ENCODE measurements at regions not wholly inside any gene's neighbourhood (a gene's known extent, or its start where the extent isn't known, plus 50 kb on each side); places are given as distances from the start of the nearest gene placed in this dataset.

DNA sequence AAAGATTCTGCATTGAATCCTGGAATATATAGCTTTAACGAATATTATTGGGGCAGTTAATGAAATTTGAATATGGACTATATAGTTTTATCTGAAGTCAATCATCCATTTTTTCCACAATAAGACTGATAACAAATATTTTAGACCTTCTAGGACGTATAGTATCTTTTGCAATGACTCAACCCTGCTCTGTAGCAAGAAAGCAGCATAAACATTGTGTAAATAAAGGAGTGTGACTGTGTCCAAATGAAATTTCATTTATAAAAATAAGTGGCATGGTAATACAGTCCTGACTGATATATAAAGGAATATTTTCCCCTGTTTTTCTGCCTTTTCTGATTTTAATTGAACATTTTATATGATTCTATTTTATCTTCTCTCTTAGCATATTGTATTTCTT, 947.7 kb upstream of the SLIT2 start:
- TF ChIP-seq, protein P1, sequence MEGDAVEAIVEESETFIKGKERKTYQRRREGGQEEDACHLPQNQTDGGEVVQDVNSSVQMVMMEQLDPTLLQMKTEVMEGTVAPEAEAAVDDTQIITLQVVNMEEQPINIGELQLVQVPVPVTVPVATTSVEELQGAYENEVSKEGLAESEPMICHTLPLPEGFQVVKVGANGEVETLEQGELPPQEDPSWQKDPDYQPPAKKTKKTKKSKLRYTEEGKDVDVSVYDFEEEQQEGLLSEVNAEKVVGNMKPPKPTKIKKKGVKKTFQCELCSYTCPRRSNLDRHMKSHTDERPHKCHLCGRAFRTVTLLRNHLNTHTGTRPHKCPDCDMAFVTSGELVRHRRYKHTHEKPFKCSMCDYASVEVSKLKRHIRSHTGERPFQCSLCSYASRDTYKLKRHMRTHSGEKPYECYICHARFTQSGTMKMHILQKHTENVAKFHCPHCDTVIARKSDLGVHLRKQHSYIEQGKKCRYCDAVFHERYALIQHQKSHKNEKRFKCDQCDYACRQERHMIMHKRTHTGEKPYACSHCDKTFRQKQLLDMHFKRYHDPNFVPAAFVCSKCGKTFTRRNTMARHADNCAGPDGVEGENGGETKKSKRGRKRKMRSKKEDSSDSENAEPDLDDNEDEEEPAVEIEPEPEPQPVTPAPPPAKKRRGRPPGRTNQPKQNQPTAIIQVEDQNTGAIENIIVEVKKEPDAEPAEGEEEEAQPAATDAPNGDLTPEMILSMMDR (IDR thresholded peaks at IDR 0.05; ENCODE audit: borderline replicate concordance, extremely low read depth, insufficient read depth) = no peak
- no peak overlapping the region for H3K9ac ChIP-seq (ENCODE audit: low read length in 3 of 3)
- no peaks in the 10 kb centered on the region for H3K9me3 ChIP-seq (ENCODE audit: control insufficient read depth in 2 of 3, insufficient read depth in 1 of 3, low read length in 3 of 3)
- no peaks in the 10 kb centered on the region for H3K4me1 ChIP-seq (ENCODE audit: control insufficient read depth in 2 of 3, insufficient read depth in 2 of 3, low read depth in 1 of 3, low read length in 3 of 3)
- H3K27ac ChIP-seq (ENCODE audit: low read depth in 2 of 2, low read length in 2 of 2) = no peak overlapping the region
- no peak for DNase-seq
- FAIRE-seq = no peak
- intact Hi-C loops (cut with DNase I) = no loop called here
- H3K4me3 ChIP-seq (ENCODE audit: low read length in 3 of 3) = no peak overlapping the region
- no peaks in the 10 kb centered on the region for H3K27me3 ChIP-seq (ENCODE audit: control insufficient read depth, insufficient read depth, low read length)
- H3K36me3 ChIP-seq (ENCODE audit: control insufficient read depth in 2 of 3, insufficient read depth in 3 of 3, low read length in 3 of 3) = no peaks in the 10 kb centered on the region

DNA sequence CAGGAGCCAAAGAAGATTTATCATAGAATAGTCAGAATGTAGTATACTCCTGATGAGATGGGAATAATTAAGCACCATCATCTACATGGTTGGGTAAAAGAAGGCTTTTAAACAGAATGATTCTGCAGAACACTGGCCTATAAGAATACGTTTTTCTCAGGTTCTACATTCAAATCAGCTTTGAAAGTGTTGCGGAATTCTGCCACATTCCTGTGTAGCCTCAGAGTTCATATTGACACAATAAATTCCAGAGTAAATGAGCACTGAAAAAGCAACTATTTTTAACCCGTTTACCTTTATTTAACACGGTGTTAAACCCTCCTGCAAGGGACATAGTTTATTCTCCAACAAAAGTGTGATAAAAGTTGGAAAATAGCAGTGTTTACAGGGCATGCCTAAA, 950.2 kb upstream of the SLIT2 start:
- DNase-seq (no peak), FAIRE-seq (no peak)
- no peak overlapping the region for H3K27ac ChIP-seq (ENCODE audit: low read depth in 2 of 2, low read length in 2 of 2)
- no peaks in the 10 kb centered on the region for H3K36me3 ChIP-seq (ENCODE audit: control insufficient read depth in 2 of 3, insufficient read depth in 3 of 3, low read length in 3 of 3)
- intact Hi-C loops (cut with DNase I) = no loop called here
- H3K9ac ChIP-seq (ENCODE audit: low read length in 3 of 3) = no peak overlapping the region
- no peaks in the 10 kb centered on the region for H3K9me3 ChIP-seq (ENCODE audit: control insufficient read depth in 2 of 3, insufficient read depth in 1 of 3, low read length in 3 of 3)
- TF ChIP-seq, protein P1 (IDR thresholded peaks at IDR 0.05; ENCODE audit: borderline replicate concordance, extremely low read depth, insufficient read depth) = no peak
- H3K4me1 ChIP-seq (ENCODE audit: control insufficient read depth in 2 of 3, insufficient read depth in 2 of 3, low read depth in 1 of 3, low read length in 3 of 3) = no peaks in the 10 kb centered on the region
- H3K27me3 ChIP-seq (ENCODE audit: control insufficient read depth, insufficient read depth, low read length) = no peaks in the 10 kb centered on the region
- no peak overlapping the region for H3K4me3 ChIP-seq (ENCODE audit: low read length in 3 of 3)

GRCh38 chr4:19300213-19300612, 951.5 kb upstream of the SLIT2 start:
- Histone ChIP-seq H3K4me1 (ENCODE audit: control insufficient read depth in 2 of 3, insufficient read depth in 2 of 3, low read depth in 1 of 3, low read length in 3 of 3) (no peaks in the 10 kb centered on the region), H3K27me3 (ENCODE audit: control insufficient read depth, insufficient read depth, low read length) (no peaks in the 10 kb centered on the region), H3K9me3 (ENCODE audit: control insufficient read depth in 2 of 3, insufficient read depth in 1 of 3, low read length in 3 of 3) (no peaks in the 10 kb centered on the region), H3K36me3 (ENCODE audit: control insufficient read depth in 2 of 3, insufficient read depth in 3 of 3, low read length in 3 of 3) (no peaks in the 10 kb centered on the region), H3K27ac (ENCODE audit: low read depth in 2 of 2, low read length in 2 of 2) (no peak overlapping the region), H3K9ac (ENCODE audit: low read length in 3 of 3) (no peak overlapping the region), H3K4me3 (ENCODE audit: low read length in 3 of 3) (no peak overlapping the region)
- intact Hi-C loops (cut with DNase I) = no loop called here
- DNase-seq = no peak
- FAIRE-seq = peak; percentile 15
- TF ChIP-seq, protein P1 (IDR thresholded peaks at IDR 0.05; ENCODE audit: borderline replicate concordance, extremely low read depth, insufficient read depth) = no peak

DNA sequence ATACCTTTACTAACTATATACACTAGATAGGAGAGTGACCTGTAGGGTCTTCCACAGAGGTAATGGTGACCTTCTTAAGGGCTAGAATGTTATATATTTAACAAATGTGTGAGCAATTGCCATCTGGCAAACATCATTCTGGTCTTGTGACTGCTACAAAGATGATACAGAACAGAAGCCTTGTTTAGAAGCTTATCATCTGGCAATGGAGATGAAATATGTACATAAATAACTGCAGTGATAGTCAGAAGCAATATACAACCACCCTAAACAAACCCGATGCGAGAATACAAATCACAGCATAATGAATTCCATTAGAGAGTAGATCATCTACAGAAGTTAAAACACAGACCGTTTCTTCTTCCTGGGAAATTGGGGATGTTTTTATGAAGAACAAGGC, 952.7 kb upstream of the SLIT2 start:
- Histone ChIP-seq H3K27ac (ENCODE audit: low read depth in 2 of 2, low read length in 2 of 2) (no peak overlapping the region), H3K4me1 (ENCODE audit: control insufficient read depth in 2 of 3, insufficient read depth in 2 of 3, low read depth in 1 of 3, low read length in 3 of 3) (no peaks in the 10 kb centered on the region), H3K27me3 (ENCODE audit: control insufficient read depth, insufficient read depth, low read length) (no peaks in the 10 kb centered on the region), H3K9me3 (ENCODE audit: control insufficient read depth in 2 of 3, insufficient read depth in 1 of 3, low read length in 3 of 3) (no peaks in the 10 kb centered on the region), H3K36me3 (ENCODE audit: control insufficient read depth in 2 of 3, insufficient read depth in 3 of 3, low read length in 3 of 3) (no peaks in the 10 kb centered on the region), H3K4me3 (ENCODE audit: low read length in 3 of 3) (no peak overlapping the region), H3K9ac (ENCODE audit: low read length in 3 of 3) (no peak overlapping the region)
- FAIRE-seq (no peak), DNase-seq (peak in 1 of 5 donors; percentile 33)
- TF ChIP-seq, protein P1 (IDR thresholded peaks at IDR 0.05; ENCODE audit: borderline replicate concordance, extremely low read depth, insufficient read depth) = no peak
- intact Hi-C loops (cut with DNase I) = no loop called here

All from kidney (tissue), 13 donors.